GM18868 (cell line): ENCODE measurements at regions not wholly inside any gene's neighbourhood (a gene's known extent, or its start where the extent isn't known, plus 50 kb on each side); places are given as distances from the start of the nearest gene placed in this dataset.

ENCODE experiments used
- ATAC-seq: cut with Tn5 transposase; IDR thresholded peaks from one replicate; pipeline ENCODE4 v1.9.1; 2021; ENCODE audit warnings: mild to moderate bottlenecking, moderate library complexity; ENCODE audit not compliant: unreplicated experiment

DNA sequence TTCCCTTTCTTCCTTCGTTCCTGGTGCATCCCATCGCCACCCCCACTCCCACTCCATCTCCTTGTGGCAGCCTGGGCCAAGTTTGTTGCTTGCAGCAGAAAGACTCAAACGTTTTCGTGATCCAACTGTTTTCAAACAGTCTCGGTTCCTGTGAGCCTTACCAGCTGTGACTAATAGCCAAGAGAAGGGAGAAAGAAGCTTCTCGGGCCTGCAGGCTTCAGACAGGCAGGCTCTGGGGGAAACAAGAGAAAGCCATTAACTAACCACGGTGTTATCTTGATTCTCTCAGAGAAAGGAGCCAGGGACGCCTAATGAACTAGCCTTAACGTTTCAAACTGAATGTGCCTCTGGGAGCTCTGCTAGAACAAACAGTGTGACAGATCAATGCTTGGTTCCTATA lies 742.0 kb downstream of the NR2F2 start:
- no peak for ATAC-seq

DNA sequence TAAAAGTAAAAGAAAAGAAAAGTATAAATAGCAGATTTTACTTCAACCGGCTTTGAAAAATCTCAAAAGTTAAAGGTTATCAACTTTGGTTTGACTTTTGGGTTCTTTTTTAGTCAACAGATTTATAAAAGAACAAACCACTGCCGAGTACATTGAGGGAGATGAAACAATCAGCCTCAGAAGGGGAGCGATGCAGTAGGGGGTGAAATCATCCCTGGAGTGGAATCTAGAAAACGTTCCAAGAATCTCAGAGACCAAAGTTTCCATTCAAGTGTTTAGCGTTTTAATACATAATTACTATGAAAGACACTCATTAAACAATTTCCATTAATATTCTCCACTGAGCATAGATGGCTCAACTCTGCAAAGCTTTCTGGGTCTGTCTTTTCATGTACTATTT lies 745.5 kb downstream of the NR2F2 start:
- ATAC-seq, result no peak

DNA sequence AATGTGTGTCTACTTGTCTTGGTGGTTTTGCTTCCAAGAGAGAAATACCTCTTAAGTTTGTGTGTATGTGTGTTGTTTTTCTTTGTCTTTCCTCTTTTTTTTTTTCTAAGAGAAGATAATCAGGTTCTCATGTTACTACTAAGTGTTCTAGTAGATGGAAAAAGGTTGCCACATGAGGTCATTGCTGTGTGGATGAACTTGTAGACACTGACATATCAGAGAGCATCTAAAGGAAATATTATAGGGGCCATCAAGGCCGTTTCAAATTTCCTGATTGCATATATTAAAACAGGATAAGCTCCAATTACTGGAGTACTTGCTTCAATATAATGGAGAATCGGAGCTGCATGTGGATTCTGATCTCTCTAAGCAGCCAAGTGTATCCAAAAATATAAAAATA lies 747.5 kb downstream of the NR2F2 start:
- ATAC-seq, result no peak

GRCh38 chr15:97078591-97078990 lies 748.1 kb downstream of the NR2F2 start:
- ATAC-seq, result no peak

- no peak for ATAC-seq
These were observed 751.2 kb downstream of the NR2F2 start for GRCh38 chr15:97081666-97082226.

GRCh38 chr15:97082830-97083229 lies 752.3 kb downstream of the NR2F2 start:
- ATAC-seq, result no peak

DNA sequence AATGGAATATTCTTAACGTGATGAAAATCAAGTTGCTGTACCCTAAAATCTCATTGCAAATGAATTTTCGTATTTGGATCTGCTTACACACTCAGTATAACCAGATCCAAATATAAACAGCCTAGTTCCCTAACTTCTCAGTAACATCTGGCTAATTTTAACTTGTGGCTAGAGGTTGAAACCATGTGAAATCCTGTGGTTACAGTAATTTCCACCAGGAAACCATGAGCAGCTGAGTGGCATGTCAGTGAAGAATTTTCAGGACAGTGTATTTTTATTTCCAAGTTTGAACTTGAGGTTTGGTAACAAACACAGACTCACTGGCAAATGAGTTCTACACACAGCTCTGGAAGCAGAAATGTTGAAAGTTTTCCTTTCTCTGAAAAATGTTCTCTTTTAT lies 754.1 kb downstream of the NR2F2 start:
- ATAC-seq, result no peak

- no peak for ATAC-seq
These were observed 755.2 kb downstream of the NR2F2 start for GRCh38 chr15:97085731-97086130.

DNA sequence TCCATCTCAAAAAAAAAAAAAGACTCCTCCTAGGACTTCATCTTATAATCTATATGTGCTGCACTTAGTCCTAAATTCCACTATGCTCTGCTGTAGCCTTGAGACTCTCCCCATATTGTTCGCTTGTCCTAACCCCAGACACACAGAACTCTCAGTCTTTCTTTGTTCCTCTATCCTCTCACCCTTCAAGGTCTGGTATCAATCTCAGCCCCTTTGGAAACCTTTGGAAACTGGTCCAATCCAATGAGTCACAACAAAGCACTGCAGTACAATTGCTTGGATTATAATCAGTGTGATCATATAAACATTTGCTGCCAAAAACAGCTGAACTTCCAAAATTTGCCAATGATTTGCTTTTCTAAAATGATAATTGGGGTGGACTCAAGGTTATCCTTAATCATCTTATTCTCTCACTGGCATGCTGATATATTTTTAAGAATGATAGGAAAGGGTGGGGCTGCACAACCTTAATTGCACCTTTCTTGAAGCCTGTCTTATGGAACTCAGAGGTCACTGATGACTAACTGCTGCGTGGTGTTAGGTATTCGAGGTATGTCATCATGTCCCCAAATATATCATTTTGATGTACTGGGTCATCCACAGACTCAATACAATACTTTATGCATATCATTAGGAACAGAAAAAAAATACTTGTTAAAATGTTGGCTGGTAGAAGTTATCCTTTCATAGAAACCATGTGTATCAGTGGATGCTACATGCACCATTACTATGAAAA lies 756.7 kb downstream of the NR2F2 start:
- no peak for ATAC-seq

DNA sequence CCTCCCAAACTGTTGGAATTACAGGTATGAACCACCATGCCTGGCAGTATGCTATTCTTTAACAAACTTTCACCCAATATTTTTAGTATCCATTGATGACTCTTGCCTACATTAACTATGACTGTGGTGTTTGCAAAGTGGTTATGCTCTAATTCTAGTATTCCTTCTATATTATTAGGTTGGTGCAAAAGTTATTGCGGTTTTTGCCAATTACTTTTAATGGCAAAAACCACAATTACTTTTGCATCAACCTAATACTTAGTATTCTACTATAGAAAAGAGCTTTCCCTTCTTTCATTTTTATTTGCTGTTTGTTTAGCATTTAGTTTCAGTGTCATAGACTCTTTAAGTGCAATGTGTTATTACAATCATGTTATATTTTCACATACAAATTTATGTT lies 760.6 kb downstream of the NR2F2 start:
- no peak for ATAC-seq

DNA sequence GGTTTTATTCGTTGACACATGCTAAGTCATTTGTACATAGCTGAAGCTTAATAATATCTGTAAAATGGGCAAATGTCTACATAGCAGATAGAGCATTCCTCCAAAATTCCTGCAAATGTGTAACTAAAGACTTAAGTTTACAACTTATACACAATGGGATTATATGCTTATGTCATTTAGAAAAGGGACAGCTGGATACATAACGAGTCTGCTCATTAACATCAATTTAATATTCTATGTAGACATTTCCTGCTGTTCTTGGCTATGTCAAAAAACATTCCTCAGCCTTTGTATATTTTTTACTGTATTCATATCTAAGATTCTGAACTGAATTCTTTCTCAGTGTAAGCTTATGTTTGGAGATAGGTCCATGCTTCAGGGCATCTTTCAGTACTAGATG lies 762.2 kb downstream of the NR2F2 start:
- no peak for ATAC-seq

GRCh38 chr15:97096303-97096835 lies 765.9 kb downstream of the NR2F2 start:
- no peak for ATAC-seq

- ATAC-seq, result no peak
These were observed 768.5 kb downstream of the NR2F2 start for GRCh38 chr15:97099040-97099439.

- ATAC-seq, result no peak
These were observed 771.1 kb downstream of the NR2F2 start for GRCh38 chr15:97101572-97101971.

- no peak for ATAC-seq
These were observed 784.6 kb downstream of the NR2F2 start for GRCh38 chr15:97114900-97115760.

DNA sequence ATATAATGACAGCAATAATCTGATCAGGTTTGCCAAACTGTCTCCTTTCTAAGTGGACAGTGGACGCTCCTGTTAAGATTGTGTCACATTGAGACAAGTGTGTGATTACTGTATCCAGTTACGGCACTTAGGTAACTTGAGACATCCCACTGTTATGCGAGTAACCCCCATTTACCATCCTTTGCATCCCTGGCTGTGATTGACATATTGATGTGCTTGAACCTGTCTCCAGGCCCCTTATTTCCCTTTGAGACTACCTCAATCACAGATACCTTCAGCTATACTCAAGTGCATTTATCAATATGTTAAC lies 785.2 kb downstream of the NR2F2 start:
- ATAC-seq, result no peak

DNA sequence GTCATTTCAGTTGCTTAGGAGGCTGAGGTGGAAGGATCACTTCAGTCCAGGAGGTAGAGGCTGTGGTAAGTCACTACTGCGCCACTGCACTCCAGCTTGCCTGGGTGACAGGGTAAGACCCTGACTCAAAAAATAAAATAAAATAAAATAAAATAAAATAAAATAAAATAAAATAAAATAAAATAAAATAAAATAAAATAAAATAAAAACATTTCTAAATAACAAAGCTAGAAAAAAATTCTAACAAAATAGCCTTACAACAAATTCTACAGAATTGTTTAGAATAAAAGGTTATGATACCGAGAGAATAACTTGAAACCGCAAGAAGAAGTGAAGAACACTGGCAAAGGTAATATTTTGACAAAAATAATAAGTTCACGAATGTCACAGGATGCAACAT lies 794.3 kb downstream of the NR2F2 start:
- ATAC-seq, result no peak

DNA sequence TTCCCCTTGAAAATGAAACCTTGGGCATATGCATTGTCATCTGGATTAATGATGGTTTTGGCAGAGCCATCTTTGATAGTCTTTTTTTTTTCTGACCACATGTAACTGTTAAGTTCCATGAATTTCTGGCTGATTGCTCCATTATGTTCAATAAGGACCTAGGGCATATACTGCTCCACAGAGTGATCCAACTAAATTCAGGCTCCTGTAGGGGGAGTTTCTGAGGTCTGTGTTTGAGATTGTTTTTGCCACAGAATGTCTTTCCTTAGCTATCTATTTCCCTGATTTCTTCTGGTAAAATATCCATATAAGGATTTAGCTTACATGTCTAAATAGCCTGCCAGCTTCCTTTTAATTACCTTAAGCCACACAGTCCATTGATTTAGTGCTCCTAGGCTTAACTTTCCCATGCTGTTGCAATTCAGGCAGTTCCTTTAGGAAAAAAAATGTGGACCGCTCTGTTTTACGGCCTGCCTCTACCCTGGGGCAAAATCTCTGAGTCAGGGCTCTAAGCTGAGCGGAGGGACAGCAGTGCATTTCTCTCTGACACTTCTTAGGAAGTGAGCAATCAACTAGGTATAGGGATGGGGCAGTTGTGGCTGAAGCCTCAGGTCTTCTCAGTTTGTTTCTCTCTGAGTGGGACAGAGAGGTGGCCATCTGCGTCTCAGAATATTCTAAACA lies 796.2 kb downstream of the NR2F2 start:
- no peak for ATAC-seq

GRCh38 chr15:97129674-97130073 lies 799.2 kb downstream of the NR2F2 start:
- ATAC-seq, result no peak

DNA sequence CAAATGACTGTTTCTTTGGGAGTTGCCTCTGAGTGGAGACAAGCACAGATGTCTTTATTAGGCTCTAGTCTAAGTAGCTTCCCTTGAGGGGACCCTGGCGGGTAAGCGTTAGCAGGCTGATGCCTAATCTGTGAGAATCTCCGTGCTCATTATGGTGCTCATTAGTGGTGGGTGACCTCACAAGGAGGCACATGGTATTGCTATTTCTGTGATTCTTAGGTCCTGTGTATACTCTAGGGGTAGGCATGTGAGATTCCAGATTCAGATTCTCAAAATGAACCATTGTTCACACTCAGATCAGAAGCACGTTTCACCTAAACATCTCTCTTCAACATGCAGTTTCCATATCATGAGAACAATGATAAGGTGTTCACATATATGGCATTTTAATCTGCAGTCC lies 809.7 kb downstream of the NR2F2 start:
- no peak for ATAC-seq

GRCh38 chr15:97141360-97141759 lies 810.9 kb downstream of the NR2F2 start:
- no peak for ATAC-seq
